ENCODE measurements at regions not wholly inside any gene's neighbourhood (a gene's known extent, or its start where the extent isn't known, plus 50 kb on each side); places are given as distances from the start of the nearest gene placed in this dataset.

- no peaks in the 10 kb centered on the region for H3K4me1 ChIP-seq (ENCODE audit: insufficient read depth, low read length)
- peaks cover 6% of the 10 kb centered on the region for H3K9me3 ChIP-seq (ENCODE audit: insufficient read depth, low read depth, low read length)
- H3K9me3 Mint-ChIP-seq (ENCODE audit: unreplicated experiment) = peaks cover 8% of the 10 kb centered on the region
- DNase-seq (ENCODE audit: low read depth) (no peak), FAIRE-seq (no peak)
- H3K4me3 ChIP-seq (ENCODE audit: insufficient read depth, low read depth, low read length) = no peak overlapping the region
- no peak overlapping the region for H3K9ac ChIP-seq (ENCODE audit: low read length)
- H3K79me2 ChIP-seq (ENCODE audit: insufficient read depth, low read length) = no peaks in the 10 kb centered on the region
- no peaks in the 10 kb centered on the region for H3K36me3 ChIP-seq (ENCODE audit: insufficient read depth, low read length)
- no peak overlapping the region for H3K27ac Mint-ChIP-seq (ENCODE audit: unreplicated experiment)
- H3K27me3 ChIP-seq (ENCODE audit: insufficient read depth, low read length) = peaks cover 5% of the 10 kb centered on the region
- H4K20me1 ChIP-seq (ENCODE audit: insufficient read depth, low read length) = no peaks in the 10 kb centered on the region
- no peak overlapping the region for H2AFZ ChIP-seq (ENCODE audit: low read depth, low read length)
- no peak overlapping the region for H3K27ac ChIP-seq (ENCODE audit: low read depth, low read length)
- H3K27me3 Mint-ChIP-seq (ENCODE audit: low read depth, unreplicated experiment) = peaks cover 21% of the 10 kb centered on the region
- H3K4me1 Mint-ChIP-seq (ENCODE audit: low read depth, unreplicated experiment) = peaks cover 5% of the 10 kb centered on the region
- no peak overlapping the region for H3K4me3 Mint-ChIP-seq (ENCODE audit: unreplicated experiment)
- H3K4me2 ChIP-seq (ENCODE audit: low read length) = no peak overlapping the region
- no peak for TF ChIP-seq CTCF (IDR thresholded peaks at IDR 0.05; ENCODE audit: insufficient read depth, low read depth, low read length)
- no peak for TF ChIP-seq EZH2 (IDR thresholded peaks at IDR 0.05; ENCODE audit: insufficient read depth, low read length)
- no peaks in the 10 kb centered on the region for H3K36me3 Mint-ChIP-seq (ENCODE audit: low read depth, unreplicated experiment)
These were observed 98.9 kb upstream of the NLRP1 start for GRCh38 chr17:5683241-5683640.

GRCh38 chr17:5686074-5686635 lies 101.8 kb upstream of the NLRP1 start:
- Histone ChIP-seq H3K4me3 (ENCODE audit: insufficient read depth, low read depth, low read length) (no peak overlapping the region), H3K4me2 (ENCODE audit: low read length) (no peak overlapping the region), H3K79me2 (ENCODE audit: insufficient read depth, low read length) (no peaks in the 10 kb centered on the region), H3K9me3 (ENCODE audit: insufficient read depth, low read depth, low read length) (peaks cover 2% of the 10 kb centered on the region), H3K9ac (ENCODE audit: low read length) (no peak overlapping the region), H4K20me1 (ENCODE audit: insufficient read depth, low read length) (no peaks in the 10 kb centered on the region), H3K27me3 (ENCODE audit: insufficient read depth, low read length) (peaks cover 2% of the 10 kb centered on the region), H3K27ac (ENCODE audit: low read depth, low read length) (no peak overlapping the region), H2AFZ (ENCODE audit: low read depth, low read length) (no peak overlapping the region), H3K4me1 (ENCODE audit: insufficient read depth, low read length) (no peaks in the 10 kb centered on the region), H3K36me3 (ENCODE audit: insufficient read depth, low read length) (no peaks in the 10 kb centered on the region)
- peaks cover 23% of the 10 kb centered on the region for H3K27me3 Mint-ChIP-seq (ENCODE audit: low read depth, unreplicated experiment)
- FAIRE-seq = no peak
- no peak overlapping the region for H3K4me3 Mint-ChIP-seq (ENCODE audit: unreplicated experiment)
- H3K4me1 Mint-ChIP-seq (ENCODE audit: low read depth, unreplicated experiment) = peaks cover under 1% of the 10 kb centered on the region
- H3K36me3 Mint-ChIP-seq (ENCODE audit: low read depth, unreplicated experiment) = no peaks in the 10 kb centered on the region
- H3K9me3 Mint-ChIP-seq (ENCODE audit: unreplicated experiment) = peaks cover 6% of the 10 kb centered on the region
- no peak for TF ChIP-seq EZH2 (IDR thresholded peaks at IDR 0.05; ENCODE audit: insufficient read depth, low read length)
- TF ChIP-seq CTCF (IDR thresholded peaks at IDR 0.05; ENCODE audit: insufficient read depth, low read depth, low read length) = no peak
- H3K27ac Mint-ChIP-seq (ENCODE audit: unreplicated experiment) = no peak overlapping the region
- no peak for DNase-seq (ENCODE audit: low read depth)

DNA sequence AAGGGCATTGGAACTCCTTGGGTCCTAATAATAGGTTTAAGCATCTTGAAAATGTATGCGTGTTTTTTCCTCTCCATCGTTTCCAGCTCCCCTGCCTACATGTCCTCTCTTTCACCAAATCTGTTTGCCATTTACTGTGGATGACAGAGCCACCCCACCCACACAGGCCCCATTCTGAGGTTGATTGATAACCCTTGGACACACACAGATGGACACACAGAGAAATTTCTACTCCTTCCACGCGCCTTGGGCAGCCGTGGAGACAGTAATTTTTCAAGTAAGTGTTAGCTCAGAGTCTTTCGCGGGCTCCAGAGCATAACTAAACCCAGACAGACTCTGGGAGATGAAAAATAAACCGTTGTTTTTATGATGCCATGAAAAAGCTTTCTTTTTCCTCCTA lies 103.3 kb upstream of the NLRP1 start:
- peaks cover 6% of the 10 kb centered on the region for H3K9me3 Mint-ChIP-seq (ENCODE audit: unreplicated experiment)
- H3K36me3 Mint-ChIP-seq (ENCODE audit: low read depth, unreplicated experiment) = no peaks in the 10 kb centered on the region
- no peak for DNase-seq (ENCODE audit: low read depth)
- H3K4me1 ChIP-seq (ENCODE audit: insufficient read depth, low read length) = no peaks in the 10 kb centered on the region
- peaks cover 13% of the 10 kb centered on the region for H3K27me3 Mint-ChIP-seq (ENCODE audit: low read depth, unreplicated experiment)
- H4K20me1 ChIP-seq (ENCODE audit: insufficient read depth, low read length) = no peaks in the 10 kb centered on the region
- H3K4me3 Mint-ChIP-seq (ENCODE audit: unreplicated experiment) = no peak overlapping the region
- H3K36me3 ChIP-seq (ENCODE audit: insufficient read depth, low read length) = no peaks in the 10 kb centered on the region
- H2AFZ ChIP-seq (ENCODE audit: low read depth, low read length) = no peak overlapping the region
- TF ChIP-seq EZH2 (IDR thresholded peaks at IDR 0.05; ENCODE audit: insufficient read depth, low read length) = no peak
- no peak for TF ChIP-seq CTCF (IDR thresholded peaks at IDR 0.05; ENCODE audit: insufficient read depth, low read depth, low read length)
- H3K27me3 ChIP-seq (ENCODE audit: insufficient read depth, low read length) = peaks cover 2% of the 10 kb centered on the region
- H3K4me3 ChIP-seq (ENCODE audit: insufficient read depth, low read depth, low read length) = no peak overlapping the region
- FAIRE-seq = no peak
- no peaks in the 10 kb centered on the region for H3K79me2 ChIP-seq (ENCODE audit: insufficient read depth, low read length)
- H3K9me3 ChIP-seq (ENCODE audit: insufficient read depth, low read depth, low read length) = peaks cover 2% of the 10 kb centered on the region
- H3K4me2 ChIP-seq (ENCODE audit: low read length) = no peak overlapping the region
- no peak overlapping the region for H3K27ac ChIP-seq (ENCODE audit: low read depth, low read length)
- H3K4me1 Mint-ChIP-seq (ENCODE audit: low read depth, unreplicated experiment) = no peaks in the 10 kb centered on the region
- H3K9ac ChIP-seq (ENCODE audit: low read length) = no peak overlapping the region
- no peak overlapping the region for H3K27ac Mint-ChIP-seq (ENCODE audit: unreplicated experiment)
